Endothelial cell of umbilical vein (primary cell): ENCODE measurements at regions not wholly inside any gene's neighbourhood (a gene's known extent, or its start where the extent isn't known, plus 50 kb on each side); places are given as distances from the start of the nearest gene placed in this dataset.

ENCODE experiments used
- BruUV-seq: library from RNA; stranded (reverse); fragments of 400-500 nt; replicated peaks from 2 replicates; lab custom pipeline; 2021; lab: Mats Ljungman, UMichigan
- CTCF ChIA-PET: fragments of 300-600, 350-600 bp; sonication (Branson Sonifier 250); formaldehyde crosslinking; loops from one replicate; lab custom pipeline; 2021; ENCODE audit warnings: antibody characterized with exemption, inconsistent platforms; lab: Charles Lee
- POLR2A ChIA-PET: fragments of 300-600, 350-600 bp; sonication (Branson Sonifier 250); formaldehyde crosslinking; loops from one replicate; lab custom pipeline; 2021; ENCODE audit warnings: antibody characterized with exemption, inconsistent platforms; lab: Charles Lee
- DNase-seq: peaks from one replicate; pipeline ENCODE4 v3.0.0-alpha.2; 2011; ENCODE audit warnings: low read depth, low spot score
- FAIRE-seq: peaks from 2 replicates; lab custom pipeline; 2011; peaks lifted over from hg19 to GRCh38; lab: Jason Lieb, UNC
- H2AFZ ChIP-seq: 2 replicates; pipeline ENCODE4 v1.6.0; 2012; ENCODE audit warnings: low read depth, low read length, control low read depth, inconsistent platforms
- H3K27ac ChIP-seq: 2 replicates; pipeline ENCODE4 v1.5.1; 2011; ENCODE audit warnings: low read depth, mild to moderate bottlenecking, control low read depth, low read length, moderate library complexity; ENCODE audit not compliant: insufficient read depth
- H3K27me3 ChIP-seq, 2 experiments: 2 replicates each; pipeline versions ENCODE4 v1.6.0 to v1.6.1; 2011; ENCODE audit warnings: low read length in 2 of 2, mixed read lengths in 1 of 2; ENCODE audit not compliant: control insufficient read depth in 2 of 2, insufficient read depth in 2 of 2
- H3K36me3 ChIP-seq, 2 experiments: 2 replicates in 1 of 2; 3 replicates in 1 of 2; pipeline ENCODE4 v1.5.1; 2011; ENCODE audit warnings: low read length in 2 of 2, mild to moderate bottlenecking in 1 of 2, moderate library complexity in 1 of 2; ENCODE audit not compliant: control insufficient read depth in 2 of 2, insufficient read depth in 2 of 2; ENCODE audit errors: extremely low read depth in 1 of 2
- H3K4me1 ChIP-seq: 3 replicates; pipeline ENCODE4 v1.5.1; 2011; ENCODE audit warnings: mild to moderate bottlenecking, low read length; ENCODE audit not compliant: control insufficient read depth, insufficient read depth; ENCODE audit errors: extremely low read depth
- H3K4me2 ChIP-seq: 2 replicates; pipeline ENCODE4 v1.6.1; 2011; ENCODE audit warnings: low read length, control low read depth, mixed read lengths; ENCODE audit not compliant: insufficient read depth
- H3K4me3 ChIP-seq, 3 experiments: fragments of 200-600 bp in 1 of 3; sonication (generic), shearing (Covaris generic) in 1 of 3; replicated peaks in 1 of 3; 2 replicates each; pipeline ENCODE4 v1.5.1; 2011 to 2016; ENCODE audit warnings: control low read depth in 3 of 3, low read length in 3 of 3, mild to moderate bottlenecking in 2 of 3, inconsistent platforms in 1 of 3, low read depth in 1 of 3, moderate library complexity in 1 of 3; ENCODE audit not compliant: insufficient read depth in 1 of 3
- H3K79me2 ChIP-seq: 2 replicates; pipeline ENCODE4 v1.6.0; 2012; ENCODE audit warnings: low read length, inconsistent platforms; ENCODE audit not compliant: control insufficient read depth, insufficient read depth
- H3K9ac ChIP-seq: replicated peaks from 2 replicates; pipeline ENCODE3; 2011; ENCODE audit warnings: low read length, control low read depth; ENCODE audit not compliant: insufficient read depth; ENCODE audit errors: extremely low read depth
- H3K9me1 ChIP-seq: replicated peaks from 3 replicates; pipeline ENCODE4 v1.6.0; 2011; ENCODE audit warnings: mild to moderate bottlenecking, low read length; ENCODE audit not compliant: control insufficient read depth, insufficient read depth; ENCODE audit errors: extremely low read depth
- H3K9me3 ChIP-seq: replicated peaks from 2 replicates; pipeline ENCODE4 v1.5.1; 2012; ENCODE audit warnings: low read length, inconsistent platforms; ENCODE audit not compliant: control insufficient read depth, insufficient read depth
- H4K20me1 ChIP-seq: replicated peaks from 2 replicates; pipeline ENCODE3; 2011; ENCODE audit warnings: mild to moderate bottlenecking, low read length; ENCODE audit not compliant: control insufficient read depth, insufficient read depth; ENCODE audit errors: extremely low read depth
- CTCF ChIP-seq, 2 donors: IDR thresholded peaks; 1 replicate in 1 of 2; 2 replicates in 1 of 2; pipeline ENCODE4 v1.5.1; 2011; ENCODE audit warnings: low read length in 2 of 2, mild to moderate bottlenecking in 2 of 2, moderate library complexity in 2 of 2, control low read depth in 1 of 2, inconsistent platforms in 1 of 2, low read depth in 1 of 2; ENCODE audit not compliant: insufficient read depth in 1 of 2; ENCODE audit errors: extremely low read depth in 1 of 2
- EZH2 ChIP-seq: IDR thresholded peaks from 2 replicates; pipeline ENCODE4 v1.6.1; 2012; ENCODE audit warnings: borderline replicate concordance, low read depth, mild to moderate bottlenecking, moderate library complexity, low read length, inconsistent platforms; ENCODE audit not compliant: severe bottlenecking
- FOS ChIP-seq: IDR thresholded peaks from 2 replicates; pipeline ENCODE4 v1.6.1; 2011; ENCODE audit warnings: mild to moderate bottlenecking, low read length, moderate library complexity, borderline replicate concordance; ENCODE audit not compliant: insufficient read depth
- GATA2 ChIP-seq: IDR thresholded peaks from 2 replicates; pipeline ENCODE4 v1.7.0; 2011; ENCODE audit warnings: low read depth, mild to moderate bottlenecking, moderate library complexity, mixed read lengths, low read length; ENCODE audit not compliant: insufficient read length, insufficient read depth
- JUN ChIP-seq: IDR thresholded peaks from 2 replicates; pipeline ENCODE4 v1.6.1; 2011; ENCODE audit warnings: borderline replicate concordance, low read depth; ENCODE audit not compliant: insufficient read length, insufficient read depth
- MAX ChIP-seq: IDR thresholded peaks from 2 replicates; pipeline ENCODE4 v1.6.1; 2011; ENCODE audit not compliant: insufficient read depth, insufficient read length
- MYC ChIP-seq: IDR thresholded peaks from one replicate; pipeline ENCODE4 v1.6.1; 2011; ENCODE audit warnings: mild to moderate bottlenecking, low read depth, low read length
- POLR2A ChIP-seq: IDR thresholded peaks from 2 replicates; pipeline ENCODE4 v1.6.1; 2012; ENCODE audit warnings: low read depth, mild to moderate bottlenecking, control low read depth, low read length
- POLR2AphosphoS5 ChIP-seq: IDR thresholded peaks from 2 replicates; pipeline ENCODE4 v1.6.1; 2012; ENCODE audit warnings: low read depth, mild to moderate bottlenecking, control low read depth, low read length, moderate library complexity; ENCODE audit not compliant: insufficient read depth
- dilution Hi-C: fragments of 300-500 bp; cut with MboI; formaldehyde crosslinking; loops from one replicate; pipeline ENCODE4 v1.15.0; 2019; ENCODE audit warnings: low sequenced_read_pairs; ENCODE audit not compliant: extremely low pct_ligation_motif_present
- intact Hi-C: fragments of 100-400 bp; cut with micrococcal nuclease; formaldehyde crosslinking; loops from one replicate; pipeline ENCODE4 v1.10.0; 2022

DNA sequence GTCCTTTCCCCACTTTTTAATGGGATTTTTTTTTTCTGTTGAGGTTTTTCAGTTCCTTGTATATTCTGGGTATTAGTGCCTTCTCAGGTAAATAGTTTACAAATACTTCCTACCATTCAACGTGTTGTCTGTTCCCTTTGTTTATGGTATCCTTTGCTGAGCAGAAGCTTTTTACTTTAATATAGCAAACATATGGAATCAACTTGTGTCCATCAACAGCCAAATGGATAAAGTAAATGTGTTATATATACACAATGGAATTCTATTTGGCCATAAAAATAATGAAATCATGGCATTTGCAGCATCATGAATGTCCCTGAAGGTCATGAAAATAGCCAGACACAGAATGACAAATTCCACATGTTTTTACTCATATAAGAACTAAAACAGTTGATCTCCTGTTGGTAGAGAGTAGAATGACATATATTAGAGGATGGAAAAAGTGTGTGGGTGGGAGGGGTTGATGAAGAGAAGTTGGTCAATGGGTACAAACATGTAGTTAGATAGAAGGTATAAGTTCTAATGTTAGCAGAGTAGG lies 500.8 kb downstream of the SLITRK6 start:
- Histone ChIP-seq H4K20me1 (no peaks in the 10 kb centered on the region), H3K27ac (no peak overlapping the region), H3K9ac (no peak overlapping the region), H3K4me3 (no peak overlapping the region), H3K27me3 (no peaks in the 10 kb centered on the region), H3K4me1 (no peaks in the 10 kb centered on the region), H3K9me3 (no peaks in the 10 kb centered on the region), H3K4me2 (no peak overlapping the region), H3K79me2 (no peaks in the 10 kb centered on the region), H3K9me1 (no peaks in the 10 kb centered on the region), H2AFZ (no peak overlapping the region), H3K36me3 (no peaks in the 10 kb centered on the region)
- ChIA-PET POLR2A (no interaction called here), CTCF (no interaction called here)
- intact Hi-C loops, result no loop called here
- no TSS peak for BruUV-seq
- dilution Hi-C loops, result no loop called here
- DNase-seq (no peak), FAIRE-seq (no peak)
- TF ChIP-seq FOS (no peak), POLR2A (no peak), JUN (no peak), MYC (no peak), POLR2AphosphoS5 (no peak)

- no peak overlapping the region for H2AFZ ChIP-seq
- no peak overlapping the region for H3K4me2 ChIP-seq
- no peak overlapping the region for H3K27ac ChIP-seq
- no peaks in the 10 kb centered on the region for H3K27me3 ChIP-seq
- CTCF ChIA-PET, result no interaction called here
- no peaks in the 10 kb centered on the region for H3K9me3 ChIP-seq
- H3K9ac ChIP-seq, result no peak overlapping the region
- no peak for TF ChIP-seq CTCF (IDR thresholded peaks at IDR 0.05; ENCODE audit: extremely low read depth in 1 of 2, insufficient read depth in 1 of 2, low read depth in 1 of 2, low read length in 2 of 2)
- no peak for TF ChIP-seq EZH2
- no peak for TF ChIP-seq FOS
- no peak for TF ChIP-seq JUN
- TF ChIP-seq POLR2AphosphoS5, result no peak
- TF ChIP-seq MAX, result no peak
- TF ChIP-seq GATA2, result no peak
- TF ChIP-seq MYC, result no peak
- TF ChIP-seq POLR2A, result no peak
- no peaks in the 10 kb centered on the region for H3K36me3 ChIP-seq
- H3K79me2 ChIP-seq, result no peaks in the 10 kb centered on the region
- BruUV-seq, result no TSS peak
- POLR2A ChIA-PET, result no interaction called here
- H3K9me1 ChIP-seq, result no peaks in the 10 kb centered on the region
- no peaks in the 10 kb centered on the region for H3K4me1 ChIP-seq
- dilution Hi-C loops (no loop called here), intact Hi-C loops (no loop called here)
- DNase-seq (no peak), FAIRE-seq (no peak)
- H3K4me3 ChIP-seq, result no peak overlapping the region
- no peaks in the 10 kb centered on the region for H4K20me1 ChIP-seq
These were observed 510.5 kb downstream of the SLITRK6 start for GRCh38 chr13:85288698-85289097.
